ENCODE measurements at regions not wholly inside any gene's neighbourhood (a gene's known extent, or its start where the extent isn't known, plus 50 kb on each side); places are given as distances from the start of the nearest gene placed in this dataset.

DNA sequence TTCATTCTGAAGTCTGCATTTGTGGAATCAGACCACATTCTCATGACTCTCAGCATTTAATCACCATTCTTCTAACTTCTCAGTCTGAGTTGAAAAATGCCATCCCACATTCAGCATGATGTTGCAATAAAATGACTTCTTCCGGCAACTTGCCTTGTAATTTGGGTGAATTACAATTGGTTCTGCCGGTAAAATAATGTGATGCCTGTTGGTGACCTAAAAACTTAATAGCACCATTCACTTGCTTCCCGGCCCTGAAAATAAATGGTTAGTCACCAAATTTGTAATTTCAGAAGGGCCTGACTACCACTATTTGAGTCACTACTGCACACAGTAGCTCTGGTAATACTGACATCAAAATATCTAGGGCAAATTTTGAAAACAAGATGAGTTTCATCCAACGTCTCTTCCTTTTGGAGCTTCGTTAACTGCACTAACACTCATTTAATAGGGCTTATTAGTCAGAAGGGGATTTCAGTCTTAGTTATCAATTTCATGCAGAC is 637.1 kb upstream of the CHAC2 start:
- ChIA-PET POLR2A (no interaction called here), SMC1A (ENCODE audit: uncharacterized antibody, unreplicated experiment) (interaction anchor here (0.5 kb wide), 1 partner anchor 27 kb away, joined by 3 read pairs; no protein-coding TSS in a partner anchor), RAD21 (ENCODE audit: unreplicated experiment) (no interaction called here), CTCF (no interaction called here)
- Histone ChIP-seq H3K4me3 (no peak overlapping the region), H4K20me1 (ENCODE audit: control insufficient read depth, insufficient read depth) (no peaks in the 10 kb centered on the region), H3K27me3 (replicated peaks in 1 of 2; ENCODE audit: control insufficient read depth in 2 of 2, insufficient read depth in 2 of 2, low read length in 1 of 2) (no peaks in the 10 kb centered on the region), H3K9ac (ENCODE audit: control insufficient read depth, insufficient read depth, low read length) (no peak overlapping the region), H2AFZ (ENCODE audit: control insufficient read depth, low read depth, low read length) (no peak overlapping the region), H3K9me3 (replicated peaks; ENCODE audit: control insufficient read depth, insufficient read depth, low read length) (no peaks in the 10 kb centered on the region), H3K79me2 (ENCODE audit: control insufficient read depth, insufficient read depth, low read length) (no peaks in the 10 kb centered on the region), H3K36me3 (ENCODE audit: control insufficient read depth in 2 of 2, insufficient read depth in 2 of 2, low read length in 1 of 2) (no peaks in the 10 kb centered on the region), H3K4me2 (ENCODE audit: control insufficient read depth, insufficient read depth) (no peak overlapping the region), H3K27ac (ENCODE audit: control insufficient read depth, insufficient read depth) (no peak overlapping the region), H3K4me1 (ENCODE audit: control insufficient read depth, insufficient read depth, low read length) (no peaks in the 10 kb centered on the region)
- TF ChIP-seq ATF7 (IDR thresholded peaks at IDR 0.05; ENCODE audit: low read depth) (no peak), JUNB (IDR thresholded peaks at IDR 0.05) (peak; percentile 55)
- ATAC-seq: no peak; the same call in 1 of the 3 replicates
- no TSS peak for BruUV-seq (replicated peaks)
- no peak for DNase-seq (ENCODE audit: low read depth, low spot score)
- in situ Hi-C loops (cut with MboI) (no loop called here), intact Hi-C loops (cut with micrococcal nuclease; ENCODE audit: unreplicated experiment) (no loop called here)
- WGBS (ENCODE audit: insufficient coverage, insufficient replicate concordance, low lambda C conversion rate, missing lambda C conversion rate): 2% methylated on average over 5 of the region's 5 CpGs
- no peak for FAIRE-seq

DNA sequence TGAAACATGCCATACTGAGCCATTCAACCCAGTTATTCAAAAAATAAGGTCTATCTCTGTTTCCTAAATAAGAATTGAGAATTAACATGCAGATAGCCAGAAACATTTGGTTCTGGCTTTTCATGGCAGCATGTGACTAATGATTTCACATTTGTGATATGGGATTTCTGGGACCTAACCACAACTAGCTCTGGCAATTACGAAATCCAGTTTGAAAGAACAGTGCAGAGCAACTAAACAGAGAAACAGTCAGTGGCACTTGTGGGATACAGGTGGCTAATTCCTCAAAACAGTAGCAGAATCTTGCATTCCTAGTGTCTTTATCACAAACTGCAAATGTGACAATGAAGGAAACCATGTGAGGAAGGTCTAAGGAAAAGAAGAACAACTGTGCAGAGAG is 637.8 kb upstream of the CHAC2 start:
- POLR2A ChIA-PET: no interaction called here
- no peaks in the 10 kb centered on the region for H3K9me3 ChIP-seq (replicated peaks; ENCODE audit: control insufficient read depth, insufficient read depth, low read length)
- FAIRE-seq: no peak

More for the DNA sequence above, 637.8 kb upstream of the CHAC2 start:
- intact Hi-C loops (cut with micrococcal nuclease; ENCODE audit: unreplicated experiment) (no loop called here), in situ Hi-C loops (cut with MboI) (no loop called here)
- H3K79me2 ChIP-seq (ENCODE audit: control insufficient read depth, insufficient read depth, low read length): no peaks in the 10 kb centered on the region
- ChIA-PET SMC1A (ENCODE audit: uncharacterized antibody, unreplicated experiment) (interaction anchor here (0.9 kb wide), 1 partner anchor 9 kb away, joined by 3 read pairs; no protein-coding TSS in a partner anchor), CTCF (no interaction called here), RAD21 (ENCODE audit: unreplicated experiment) (no interaction called here)
- no peak for DNase-seq (ENCODE audit: low read depth, low spot score)
- H2AFZ ChIP-seq (ENCODE audit: control insufficient read depth, low read depth, low read length): no peak overlapping the region
- no peak overlapping the region for H3K27ac ChIP-seq (ENCODE audit: control insufficient read depth, insufficient read depth)
- H3K4me1 ChIP-seq (ENCODE audit: control insufficient read depth, insufficient read depth, low read length): no peaks in the 10 kb centered on the region
- no peak overlapping the region for H3K9ac ChIP-seq (ENCODE audit: control insufficient read depth, insufficient read depth, low read length)
- WGBS (ENCODE audit: insufficient coverage, insufficient replicate concordance, low lambda C conversion rate, missing lambda C conversion rate): 5% methylated on average over 1 of the region's 1 CpG
- no peaks in the 10 kb centered on the region for H3K36me3 ChIP-seq (ENCODE audit: control insufficient read depth in 2 of 2, insufficient read depth in 2 of 2, low read length in 1 of 2)
- no peak overlapping the region for H3K4me2 ChIP-seq (ENCODE audit: control insufficient read depth, insufficient read depth)
- BruUV-seq (replicated peaks): no TSS peak
- ATAC-seq: no peak
- no peaks in the 10 kb centered on the region for H4K20me1 ChIP-seq (ENCODE audit: control insufficient read depth, insufficient read depth)
- H3K4me3 ChIP-seq: no peak overlapping the region
- no peaks in the 10 kb centered on the region for H3K27me3 ChIP-seq (replicated peaks in 1 of 2; ENCODE audit: control insufficient read depth in 2 of 2, insufficient read depth in 2 of 2, low read length in 1 of 2)
- TF ChIP-seq, protein P1, sequence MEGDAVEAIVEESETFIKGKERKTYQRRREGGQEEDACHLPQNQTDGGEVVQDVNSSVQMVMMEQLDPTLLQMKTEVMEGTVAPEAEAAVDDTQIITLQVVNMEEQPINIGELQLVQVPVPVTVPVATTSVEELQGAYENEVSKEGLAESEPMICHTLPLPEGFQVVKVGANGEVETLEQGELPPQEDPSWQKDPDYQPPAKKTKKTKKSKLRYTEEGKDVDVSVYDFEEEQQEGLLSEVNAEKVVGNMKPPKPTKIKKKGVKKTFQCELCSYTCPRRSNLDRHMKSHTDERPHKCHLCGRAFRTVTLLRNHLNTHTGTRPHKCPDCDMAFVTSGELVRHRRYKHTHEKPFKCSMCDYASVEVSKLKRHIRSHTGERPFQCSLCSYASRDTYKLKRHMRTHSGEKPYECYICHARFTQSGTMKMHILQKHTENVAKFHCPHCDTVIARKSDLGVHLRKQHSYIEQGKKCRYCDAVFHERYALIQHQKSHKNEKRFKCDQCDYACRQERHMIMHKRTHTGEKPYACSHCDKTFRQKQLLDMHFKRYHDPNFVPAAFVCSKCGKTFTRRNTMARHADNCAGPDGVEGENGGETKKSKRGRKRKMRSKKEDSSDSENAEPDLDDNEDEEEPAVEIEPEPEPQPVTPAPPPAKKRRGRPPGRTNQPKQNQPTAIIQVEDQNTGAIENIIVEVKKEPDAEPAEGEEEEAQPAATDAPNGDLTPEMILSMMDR (IDR thresholded peaks at IDR 0.05 in 2 of 3, conservative IDR thresholded peaks at IDR 0.05 in 1 of 3; ENCODE audit: control insufficient read depth in 2 of 3, extremely low read depth in 1 of 3, insufficient read depth in 1 of 3, low read depth in 3 of 3, low read length in 3 of 3): no peak
- TF ChIP-seq, protein P2, sequence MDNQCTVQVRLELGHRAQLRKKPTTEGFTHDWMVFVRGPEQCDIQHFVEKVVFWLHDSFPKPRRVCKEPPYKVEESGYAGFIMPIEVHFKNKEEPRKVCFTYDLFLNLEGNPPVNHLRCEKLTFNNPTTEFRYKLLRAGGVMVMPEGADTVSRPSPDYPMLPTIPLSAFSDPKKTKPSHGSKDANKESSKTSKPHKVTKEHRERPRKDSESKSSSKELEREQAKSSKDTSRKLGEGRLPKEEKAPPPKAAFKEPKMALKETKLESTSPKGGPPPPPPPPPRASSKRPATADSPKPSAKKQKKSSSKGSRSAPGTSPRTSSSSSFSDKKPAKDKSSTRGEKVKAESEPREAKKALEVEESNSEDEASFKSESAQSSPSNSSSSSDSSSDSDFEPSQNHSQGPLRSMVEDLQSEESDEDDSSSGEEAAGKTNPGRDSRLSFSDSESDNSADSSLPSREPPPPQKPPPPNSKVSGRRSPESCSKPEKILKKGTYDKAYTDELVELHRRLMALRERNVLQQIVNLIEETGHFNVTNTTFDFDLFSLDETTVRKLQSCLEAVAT (IDR thresholded peaks at IDR 0.05): no peak
- TF ChIP-seq JUND (IDR thresholded peaks at IDR 0.05; ENCODE audit: low read depth, low read length) (no peak), ETV6 (conservative IDR thresholded peaks at IDR 0.05 in 1 of 2, IDR thresholded peaks at IDR 0.05 in 1 of 2; ENCODE audit: borderline replicate concordance in 1 of 2, low read depth in 1 of 2) (no peak), PAX5 (IDR thresholded peaks at IDR 0.05; ENCODE audit: borderline replicate concordance, low read depth, low read length) (no peak)
